GM23338 (cell line): ENCODE measurements at regions not wholly inside any gene's neighbourhood (a gene's known extent, or its start where the extent isn't known, plus 50 kb on each side); places are given as distances from the start of the nearest gene placed in this dataset.

Experiments used
- ATAC-seq: fragments of 200-7000 bp; cut with Tn5 transposase; 3 replicates; pipeline ENCODE4 v1.9.1; 2020
- DNase-seq: peaks from one replicate; pipeline ENCODE4 v3.0.0-alpha.2; 2015; ENCODE audit warnings: low spot score
- H2AFZ ChIP-seq: fragments of 200-600 bp; sonication (generic); 2 replicates; pipeline ENCODE4 v1.8.0; 2016; ENCODE audit warnings: antibody characterized with exemption, mild to moderate bottlenecking, moderate library complexity
- H3F3A ChIP-seq: fragments of 200-600 bp; sonication (generic); replicated peaks from 2 replicates; pipeline ENCODE4 v1.8.0; 2017; ENCODE audit warnings: antibody characterized with exemption, mixed run types, low read depth
- H3K27ac ChIP-seq: fragments of 200-600 bp; sonication (generic); 2 replicates; pipeline ENCODE4 v1.6.1; 2016; ENCODE audit warnings: low read depth
- H3K27me3 ChIP-seq: fragments of 200-600 bp; sonication (generic); 2 replicates; pipeline ENCODE4 v1.8.0; 2016; ENCODE audit warnings: mild to moderate bottlenecking, mixed run types, moderate library complexity; ENCODE audit not compliant: insufficient read depth
- H3K36me3 ChIP-seq: fragments of 200-600 bp; sonication (generic); 2 replicates; pipeline ENCODE4 v1.8.0; 2016; ENCODE audit warnings: mild to moderate bottlenecking; ENCODE audit not compliant: insufficient read depth
- H3K4me1 ChIP-seq: fragments of 200-600 bp; sonication (generic); 2 replicates; pipeline ENCODE4 v1.8.0; 2016; ENCODE audit warnings: mild to moderate bottlenecking, moderate library complexity; ENCODE audit not compliant: insufficient read depth
- H3K4me2 ChIP-seq: fragments of 200-600 bp; sonication (generic); 2 replicates; pipeline ENCODE4 v1.7.1; 2017; ENCODE audit warnings: mixed run types
- H3K4me3 ChIP-seq: fragments of 200-600 bp; sonication (generic); 2 replicates; pipeline ENCODE4 v1.6.1; 2016; ENCODE audit warnings: mixed run types
- H3K79me2 ChIP-seq: fragments of 200-600 bp; sonication (generic); replicated peaks from 2 replicates; pipeline ENCODE4 v1.8.0; 2017; ENCODE audit warnings: mild to moderate bottlenecking; ENCODE audit not compliant: insufficient read depth
- H3K9me2 ChIP-seq: fragments of 200-600 bp; sonication (generic); 2 replicates; pipeline ENCODE4 v1.8.0; 2017; ENCODE audit not compliant: insufficient read depth
- H4K20me1 ChIP-seq: fragments of 200-600 bp; sonication (generic); replicated peaks from 2 replicates; pipeline ENCODE4 v1.8.0; 2017; ENCODE audit warnings: mild to moderate bottlenecking; ENCODE audit not compliant: insufficient read depth
- H3K27ac Mint-ChIP-seq: 2 replicates; pipeline ENCODE4 v1.8.0; 2020; ENCODE audit warnings: inconsistent platforms, mild to moderate bottlenecking, moderate library complexity, mixed read lengths
- H3K27me3 Mint-ChIP-seq: 3 replicates; pipeline ENCODE4 v1.8.0; 2022; ENCODE audit warnings: low read depth, mild to moderate bottlenecking, moderate library complexity, mixed read lengths, inconsistent platforms; ENCODE audit not compliant: insufficient read depth, poor library complexity
- H3K36me3 Mint-ChIP-seq: 3 replicates; pipeline ENCODE4 v1.8.0; 2021; ENCODE audit warnings: low read depth, mild to moderate bottlenecking, inconsistent platforms, moderate library complexity, mixed read lengths
- H3K4me1 Mint-ChIP-seq: 3 replicates; pipeline ENCODE4 v1.8.0; 2020; ENCODE audit warnings: mild to moderate bottlenecking, inconsistent platforms, mixed read lengths
- H3K4me3 Mint-ChIP-seq: 3 replicates; pipeline ENCODE4 v1.8.0; 2021; ENCODE audit warnings: moderate library complexity, mild to moderate bottlenecking, inconsistent platforms, mixed read lengths
- H3K9me3 Mint-ChIP-seq: 3 replicates; pipeline ENCODE4 v1.8.0; 2020; ENCODE audit warnings: moderate library complexity, mild to moderate bottlenecking, inconsistent platforms, mixed read lengths
- CREB1 ChIP-seq: fragments of 250-450 bp; sonication (Bioruptor Pico); IDR thresholded peaks from 2 replicates; pipeline ENCODE4 v1.5.0; 2020; ENCODE audit warnings: low read depth, mild to moderate bottlenecking, moderate library complexity
- EZH2 ChIP-seq: fragments of 200-600 bp; sonication (generic); IDR thresholded peaks from one replicate; pipeline ENCODE4 v1.8.0; 2017; ENCODE audit warnings: antibody characterized with exemption, mild to moderate bottlenecking, low read depth; ENCODE audit not compliant: unreplicated experiment
- EZH2phosphoT487 ChIP-seq: fragments of 200-600 bp; sonication (generic); IDR thresholded peaks from one replicate; pipeline ENCODE4 v1.8.1; 2018; ENCODE audit warnings: antibody characterized with exemption; ENCODE audit not compliant: unreplicated experiment
- JUNB ChIP-seq: IDR thresholded peaks from one replicate; pipeline ENCODE4 v1.6.1; 2016; ENCODE audit warnings: antibody characterized with exemption; ENCODE audit not compliant: unreplicated experiment
- NANOG ChIP-seq: IDR thresholded peaks from 2 replicates; pipeline ENCODE4 v1.6.1; 2016; ENCODE audit warnings: antibody characterized with exemption, borderline replicate concordance
- POLR2AphosphoS5 ChIP-seq: IDR thresholded peaks from 2 replicates; pipeline ENCODE4 v1.6.1; 2016; ENCODE audit warnings: antibody characterized with exemption, low read depth
- STAT1 ChIP-seq: IDR thresholded peaks from one replicate; pipeline ENCODE4 v1.6.1; 2016; ENCODE audit warnings: antibody characterized with exemption; ENCODE audit not compliant: unreplicated experiment
- ZNF114 ChIP-seq: fragments of 250-450 bp; sonication (Bioruptor Pico); IDR thresholded peaks from 2 replicates; pipeline ENCODE4 v1.5.0; 2020; ENCODE audit warnings: mild to moderate bottlenecking, moderate library complexity
- ZNF331 ChIP-seq: fragments of 250-450 bp; sonication (Bioruptor Pico); IDR thresholded peaks from 2 replicates; pipeline ENCODE4 v1.5.0; 2020; ENCODE audit warnings: low read depth, mild to moderate bottlenecking, moderate library complexity
- TF ChIP-seq, protein P1 (sequence below), 2 experiments: fragments of 200-600 bp in 1 of 2; sonication (generic) in 1 of 2; conservative IDR thresholded peaks; 2 replicates each; pipeline versions ENCODE4 v1.5.1 to v1.6.1; 2016 to 2017; ENCODE audit warnings: antibody characterized with exemption in 2 of 2, low read depth in 2 of 2, mild to moderate bottlenecking in 2 of 2, moderate library complexity in 1 of 2
- TF ChIP-seq, protein P2 (sequence below): IDR thresholded peaks from 2 replicates; pipeline ENCODE4 v1.6.1; 2016; ENCODE audit warnings: antibody characterized with exemption
- TF ChIP-seq, protein P3 (sequence below): IDR thresholded peaks from one replicate; pipeline ENCODE4 v1.6.1; 2018; ENCODE audit warnings: antibody characterized with exemption; ENCODE audit not compliant: unreplicated experiment
- TF ChIP-seq, protein P4 (sequence below): fragments of 250-450 bp; sonication (Bioruptor Pico); IDR thresholded peaks from 2 replicates; pipeline ENCODE4 v1.5.0; 2020; ENCODE audit warnings: mild to moderate bottlenecking, moderate library complexity

DNA sequence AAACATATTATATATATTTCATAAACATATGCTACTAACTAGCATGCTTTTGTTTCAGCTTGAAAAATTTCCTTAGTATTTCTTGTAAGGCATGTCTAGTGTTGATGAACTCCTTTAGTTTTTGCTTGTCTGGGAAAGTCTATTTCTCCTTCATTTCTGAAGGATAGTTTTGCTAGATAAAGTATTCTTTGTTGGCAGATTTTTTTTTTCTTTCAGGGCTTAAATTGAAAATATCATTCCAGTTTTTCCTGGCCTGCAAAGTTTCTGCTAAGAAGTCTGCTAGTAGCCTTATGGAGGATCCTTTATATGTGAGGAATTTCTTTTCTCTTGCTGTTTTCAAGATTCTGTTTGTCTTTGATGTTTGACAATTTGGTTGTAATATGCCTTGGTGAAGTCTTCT lies 183.5 kb downstream of the SLC4A3 start:
- Mint-ChIP-seq H3K9me3 (peaks cover 23% of the 10 kb centered on the region), H3K36me3 (0 out of 3 replicates have a peak, but pooled peaks cover 4% of the 10 kb centered on the region), H3K27me3 (no peaks in the 10 kb centered on the region), H3K4me3 (no peak overlapping the region), H3K27ac (no peak overlapping the region), H3K4me1 (no peaks in the 10 kb centered on the region; the same call in 2 of the 3 replicates)
- ATAC-seq (no peak), DNase-seq (no peak)
- H3K9me2 ChIP-seq = no peaks in the 10 kb centered on the region
- H3K27me3 ChIP-seq = no peaks in the 10 kb centered on the region
- H3K79me2 ChIP-seq = no peaks in the 10 kb centered on the region
- no peak overlapping the region for H2AFZ ChIP-seq
- H3K4me1 ChIP-seq = no peaks in the 10 kb centered on the region
- H3F3A ChIP-seq = no peaks in the 10 kb centered on the region
- no peaks in the 10 kb centered on the region for H3K36me3 ChIP-seq
- no peak for TF ChIP-seq EZH2phosphoT487
- no peak for TF ChIP-seq NANOG
- no peak for TF ChIP-seq CREB1 (CRISPR knock-in tag)
- no peak for TF ChIP-seq POLR2AphosphoS5
- TF ChIP-seq, protein P1, sequence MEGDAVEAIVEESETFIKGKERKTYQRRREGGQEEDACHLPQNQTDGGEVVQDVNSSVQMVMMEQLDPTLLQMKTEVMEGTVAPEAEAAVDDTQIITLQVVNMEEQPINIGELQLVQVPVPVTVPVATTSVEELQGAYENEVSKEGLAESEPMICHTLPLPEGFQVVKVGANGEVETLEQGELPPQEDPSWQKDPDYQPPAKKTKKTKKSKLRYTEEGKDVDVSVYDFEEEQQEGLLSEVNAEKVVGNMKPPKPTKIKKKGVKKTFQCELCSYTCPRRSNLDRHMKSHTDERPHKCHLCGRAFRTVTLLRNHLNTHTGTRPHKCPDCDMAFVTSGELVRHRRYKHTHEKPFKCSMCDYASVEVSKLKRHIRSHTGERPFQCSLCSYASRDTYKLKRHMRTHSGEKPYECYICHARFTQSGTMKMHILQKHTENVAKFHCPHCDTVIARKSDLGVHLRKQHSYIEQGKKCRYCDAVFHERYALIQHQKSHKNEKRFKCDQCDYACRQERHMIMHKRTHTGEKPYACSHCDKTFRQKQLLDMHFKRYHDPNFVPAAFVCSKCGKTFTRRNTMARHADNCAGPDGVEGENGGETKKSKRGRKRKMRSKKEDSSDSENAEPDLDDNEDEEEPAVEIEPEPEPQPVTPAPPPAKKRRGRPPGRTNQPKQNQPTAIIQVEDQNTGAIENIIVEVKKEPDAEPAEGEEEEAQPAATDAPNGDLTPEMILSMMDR (conservative IDR thresholded peaks at IDR 0.05; ENCODE audit: low read depth in 2 of 2) = no peak
- no peak for TF ChIP-seq EZH2
- no peak for TF ChIP-seq ZNF114
- TF ChIP-seq, protein P2, sequence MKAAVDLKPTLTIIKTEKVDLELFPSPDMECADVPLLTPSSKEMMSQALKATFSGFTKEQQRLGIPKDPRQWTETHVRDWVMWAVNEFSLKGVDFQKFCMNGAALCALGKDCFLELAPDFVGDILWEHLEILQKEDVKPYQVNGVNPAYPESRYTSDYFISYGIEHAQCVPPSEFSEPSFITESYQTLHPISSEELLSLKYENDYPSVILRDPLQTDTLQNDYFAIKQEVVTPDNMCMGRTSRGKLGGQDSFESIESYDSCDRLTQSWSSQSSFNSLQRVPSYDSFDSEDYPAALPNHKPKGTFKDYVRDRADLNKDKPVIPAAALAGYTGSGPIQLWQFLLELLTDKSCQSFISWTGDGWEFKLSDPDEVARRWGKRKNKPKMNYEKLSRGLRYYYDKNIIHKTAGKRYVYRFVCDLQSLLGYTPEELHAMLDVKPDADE = no peak
- TF ChIP-seq STAT1 = no peak
- TF ChIP-seq, protein P3, sequence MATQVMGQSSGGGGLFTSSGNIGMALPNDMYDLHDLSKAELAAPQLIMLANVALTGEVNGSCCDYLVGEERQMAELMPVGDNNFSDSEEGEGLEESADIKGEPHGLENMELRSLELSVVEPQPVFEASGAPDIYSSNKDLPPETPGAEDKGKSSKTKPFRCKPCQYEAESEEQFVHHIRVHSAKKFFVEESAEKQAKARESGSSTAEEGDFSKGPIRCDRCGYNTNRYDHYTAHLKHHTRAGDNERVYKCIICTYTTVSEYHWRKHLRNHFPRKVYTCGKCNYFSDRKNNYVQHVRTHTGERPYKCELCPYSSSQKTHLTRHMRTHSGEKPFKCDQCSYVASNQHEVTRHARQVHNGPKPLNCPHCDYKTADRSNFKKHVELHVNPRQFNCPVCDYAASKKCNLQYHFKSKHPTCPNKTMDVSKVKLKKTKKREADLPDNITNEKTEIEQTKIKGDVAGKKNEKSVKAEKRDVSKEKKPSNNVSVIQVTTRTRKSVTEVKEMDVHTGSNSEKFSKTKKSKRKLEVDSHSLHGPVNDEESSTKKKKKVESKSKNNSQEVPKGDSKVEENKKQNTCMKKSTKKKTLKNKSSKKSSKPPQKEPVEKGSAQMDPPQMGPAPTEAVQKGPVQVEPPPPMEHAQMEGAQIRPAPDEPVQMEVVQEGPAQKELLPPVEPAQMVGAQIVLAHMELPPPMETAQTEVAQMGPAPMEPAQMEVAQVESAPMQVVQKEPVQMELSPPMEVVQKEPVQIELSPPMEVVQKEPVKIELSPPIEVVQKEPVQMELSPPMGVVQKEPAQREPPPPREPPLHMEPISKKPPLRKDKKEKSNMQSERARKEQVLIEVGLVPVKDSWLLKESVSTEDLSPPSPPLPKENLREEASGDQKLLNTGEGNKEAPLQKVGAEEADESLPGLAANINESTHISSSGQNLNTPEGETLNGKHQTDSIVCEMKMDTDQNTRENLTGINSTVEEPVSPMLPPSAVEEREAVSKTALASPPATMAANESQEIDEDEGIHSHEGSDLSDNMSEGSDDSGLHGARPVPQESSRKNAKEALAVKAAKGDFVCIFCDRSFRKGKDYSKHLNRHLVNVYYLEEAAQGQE = no peak
- TF ChIP-seq, protein P4, sequence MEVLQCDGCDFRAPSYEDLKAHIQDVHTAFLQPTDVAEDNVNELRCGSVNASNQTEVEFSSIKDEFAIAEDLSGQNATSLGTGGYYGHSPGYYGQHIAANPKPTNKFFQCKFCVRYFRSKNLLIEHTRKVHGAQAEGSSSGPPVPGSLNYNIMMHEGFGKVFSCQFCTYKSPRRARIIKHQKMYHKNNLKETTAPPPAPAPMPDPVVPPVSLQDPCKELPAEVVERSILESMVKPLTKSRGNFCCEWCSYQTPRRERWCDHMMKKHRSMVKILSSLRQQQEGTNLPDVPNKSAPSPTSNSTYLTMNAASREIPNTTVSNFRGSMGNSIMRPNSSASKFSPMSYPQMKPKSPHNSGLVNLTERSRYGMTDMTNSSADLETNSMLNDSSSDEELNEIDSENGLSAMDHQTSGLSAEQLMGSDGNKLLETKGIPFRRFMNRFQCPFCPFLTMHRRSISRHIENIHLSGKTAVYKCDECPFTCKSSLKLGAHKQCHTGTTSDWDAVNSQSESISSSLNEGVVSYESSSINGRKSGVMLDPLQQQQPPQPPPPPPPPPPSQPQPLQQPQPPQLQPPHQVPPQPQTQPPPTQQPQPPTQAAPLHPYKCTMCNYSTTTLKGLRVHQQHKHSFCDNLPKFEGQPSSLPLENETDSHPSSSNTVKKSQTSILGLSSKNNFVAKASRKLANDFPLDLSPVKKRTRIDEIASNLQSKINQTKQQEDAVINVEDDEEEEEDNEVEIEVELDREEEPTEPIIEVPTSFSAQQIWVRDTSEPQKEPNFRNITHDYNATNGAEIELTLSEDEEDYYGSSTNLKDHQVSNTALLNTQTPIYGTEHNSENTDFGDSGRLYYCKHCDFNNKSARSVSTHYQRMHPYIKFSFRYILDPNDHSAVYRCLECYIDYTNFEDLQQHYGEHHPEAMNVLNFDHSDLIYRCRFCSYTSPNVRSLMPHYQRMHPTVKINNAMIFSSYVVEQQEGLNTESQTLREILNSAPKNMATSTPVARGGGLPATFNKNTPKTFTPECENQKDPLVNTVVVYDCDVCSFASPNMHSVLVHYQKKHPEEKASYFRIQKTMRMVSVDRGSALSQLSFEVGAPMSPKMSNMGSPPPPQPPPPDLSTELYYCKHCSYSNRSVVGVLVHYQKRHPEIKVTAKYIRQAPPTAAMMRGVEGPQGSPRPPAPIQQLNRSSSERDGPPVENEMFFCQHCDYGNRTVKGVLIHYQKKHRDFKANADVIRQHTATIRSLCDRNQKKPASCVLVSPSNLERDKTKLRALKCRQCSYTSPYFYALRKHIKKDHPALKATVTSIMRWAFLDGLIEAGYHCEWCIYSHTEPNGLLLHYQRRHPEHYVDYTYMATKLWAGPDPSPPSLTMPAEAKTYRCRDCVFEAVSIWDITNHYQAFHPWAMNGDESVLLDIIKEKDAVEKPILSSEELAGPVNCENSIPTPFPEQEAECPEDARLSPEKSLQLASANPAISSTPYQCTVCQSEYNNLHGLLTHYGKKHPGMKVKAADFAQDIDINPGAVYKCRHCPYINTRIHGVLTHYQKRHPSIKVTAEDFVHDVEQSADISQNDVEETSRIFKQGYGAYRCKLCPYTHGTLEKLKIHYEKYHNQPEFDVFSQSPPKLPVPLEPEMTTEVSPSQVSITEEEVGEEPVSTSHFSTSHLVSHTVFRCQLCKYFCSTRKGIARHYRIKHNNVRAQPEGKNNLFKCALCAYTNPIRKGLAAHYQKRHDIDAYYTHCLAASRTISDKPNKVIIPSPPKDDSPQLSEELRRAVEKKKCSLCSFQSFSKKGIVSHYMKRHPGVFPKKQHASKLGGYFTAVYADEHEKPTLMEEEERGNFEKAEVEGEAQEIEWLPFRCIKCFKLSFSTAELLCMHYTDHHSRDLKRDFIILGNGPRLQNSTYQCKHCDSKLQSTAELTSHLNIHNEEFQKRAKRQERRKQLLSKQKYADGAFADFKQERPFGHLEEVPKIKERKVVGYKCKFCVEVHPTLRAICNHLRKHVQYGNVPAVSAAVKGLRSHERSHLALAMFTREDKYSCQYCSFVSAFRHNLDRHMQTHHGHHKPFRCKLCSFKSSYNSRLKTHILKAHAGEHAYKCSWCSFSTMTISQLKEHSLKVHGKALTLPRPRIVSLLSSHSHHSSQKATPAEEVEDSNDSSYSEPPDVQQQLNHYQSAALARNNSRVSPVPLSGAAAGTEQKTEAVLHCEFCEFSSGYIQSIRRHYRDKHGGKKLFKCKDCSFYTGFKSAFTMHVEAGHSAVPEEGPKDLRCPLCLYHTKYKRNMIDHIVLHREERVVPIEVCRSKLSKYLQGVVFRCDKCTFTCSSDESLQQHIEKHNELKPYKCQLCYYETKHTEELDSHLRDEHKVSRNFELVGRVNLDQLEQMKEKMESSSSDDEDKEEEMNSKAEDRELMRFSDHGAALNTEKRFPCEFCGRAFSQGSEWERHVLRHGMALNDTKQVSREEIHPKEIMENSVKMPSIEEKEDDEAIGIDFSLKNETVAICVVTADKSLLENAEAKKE (CRISPR knock-in tag) = no peak
- no peak for TF ChIP-seq ZNF331
- TF ChIP-seq JUNB = no peak
- H3K4me3 ChIP-seq = no peak overlapping the region
- no peak overlapping the region for H3K4me2 ChIP-seq
- no peak overlapping the region for H3K27ac ChIP-seq
- no peaks in the 10 kb centered on the region for H4K20me1 ChIP-seq
